ENCODE measurements at regions not wholly inside any gene's neighbourhood (a gene's known extent, or its start where the extent isn't known, plus 50 kb on each side); places are given as distances from the start of the nearest gene placed in this dataset.

DNA sequence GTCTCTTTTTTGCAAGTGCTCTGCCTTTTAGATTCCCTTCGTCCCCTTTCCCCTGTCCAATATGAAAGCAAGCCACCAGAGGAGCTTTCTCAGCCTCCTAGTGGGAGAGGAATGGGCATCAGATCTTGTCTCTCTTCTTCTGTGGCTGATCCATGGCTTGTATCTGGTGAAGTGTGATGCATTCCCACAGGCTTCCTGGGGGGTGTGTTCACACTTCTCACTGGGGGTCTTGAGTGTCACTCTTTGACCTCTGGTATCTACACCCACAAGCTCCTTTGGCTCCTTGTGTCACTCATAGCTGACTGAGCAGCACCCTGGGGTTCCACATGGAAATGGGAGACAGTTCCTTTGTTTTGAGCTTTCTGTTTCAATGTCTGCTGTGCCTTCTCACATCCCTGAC is 411.5 kb downstream of the GADD45G start:
- DNase-seq: no peak

DNA sequence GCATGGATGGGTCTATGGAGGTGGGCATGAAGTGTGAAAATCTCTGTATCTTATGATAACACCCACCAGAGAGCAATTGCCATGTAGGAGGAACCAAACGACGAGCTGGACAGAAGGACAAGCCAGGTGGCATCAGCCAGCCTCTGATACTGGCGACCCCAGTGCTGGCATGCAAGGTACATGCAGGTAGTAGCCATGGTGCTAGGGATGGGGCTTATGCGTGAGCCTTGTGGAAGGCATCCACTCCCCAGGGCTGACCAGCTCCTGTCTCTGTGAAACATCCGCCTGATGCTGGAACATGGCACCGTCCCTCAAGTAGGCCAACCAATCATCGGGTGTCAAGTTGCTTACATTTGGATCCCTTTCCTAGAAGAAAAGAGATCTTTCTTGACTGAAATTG is 412.9 kb downstream of the GADD45G start:
- no peak for DNase-seq

DNA sequence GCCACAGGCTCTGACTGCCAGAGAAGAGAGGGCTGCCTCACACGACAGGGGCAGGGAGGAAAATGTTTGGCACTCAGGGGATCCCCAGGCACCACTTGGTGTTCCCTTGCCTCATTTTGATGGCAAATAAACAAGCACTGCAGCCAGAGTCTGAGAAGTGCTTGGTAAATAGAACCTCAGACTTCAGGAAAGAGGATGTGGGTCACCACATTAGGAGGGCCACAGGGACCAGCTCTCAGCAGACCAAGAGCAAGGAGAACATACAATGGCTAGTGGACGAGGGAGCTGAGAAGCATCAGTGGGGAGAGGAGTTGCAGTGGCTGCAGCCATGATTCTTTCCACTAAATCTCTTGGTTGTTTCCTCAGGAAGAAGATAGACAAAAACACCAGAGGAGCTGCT is 413.9 kb downstream of the GADD45G start:
- no peak for DNase-seq

DNA sequence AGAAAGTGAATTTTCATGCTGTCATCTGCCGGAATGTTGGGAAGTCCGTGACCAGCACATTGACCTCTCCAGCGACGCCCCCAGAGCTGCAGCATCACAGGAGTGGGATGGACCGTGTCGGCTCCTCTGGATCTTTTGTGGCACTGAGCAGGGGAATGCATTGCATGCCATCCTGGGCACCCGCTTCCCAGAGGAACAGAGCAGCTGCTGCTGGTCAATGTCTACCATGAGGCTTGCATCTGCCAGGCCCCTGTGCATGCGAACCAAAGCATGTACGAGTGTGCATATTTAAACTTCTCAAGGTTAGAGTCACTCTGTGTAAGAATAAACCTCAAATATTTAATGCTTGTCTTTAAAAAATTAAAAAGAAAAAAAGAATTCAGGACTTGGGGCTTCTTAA is 414.8 kb downstream of the GADD45G start:
- no peak for DNase-seq

DNA sequence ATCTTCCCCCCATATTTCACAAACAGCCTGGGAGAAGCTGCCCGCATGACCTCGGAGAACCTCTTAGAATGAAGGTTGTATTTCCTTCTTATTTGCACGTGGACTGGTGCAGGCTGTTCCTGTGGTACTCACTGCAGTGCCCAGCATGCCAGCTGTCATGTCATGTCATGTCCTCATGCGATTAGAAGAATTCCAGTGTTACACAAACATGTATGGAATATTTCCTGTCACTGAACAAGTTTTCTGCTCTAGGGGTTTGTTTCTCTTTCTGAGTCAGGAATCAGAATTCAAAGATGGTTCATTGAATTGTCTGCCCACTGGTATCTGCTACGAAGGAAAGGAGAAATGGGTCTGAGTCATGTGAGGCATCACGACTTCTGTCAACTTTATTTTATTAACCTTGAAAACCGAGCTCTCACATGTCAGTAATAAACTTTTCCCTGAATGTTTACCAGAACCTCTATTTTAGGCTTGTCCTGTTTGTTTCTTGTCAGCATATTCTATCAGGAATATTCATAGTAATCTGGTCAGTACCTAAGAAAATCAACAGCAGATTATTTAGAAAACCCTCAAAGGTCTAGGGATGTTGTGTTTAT is 415.6 kb downstream of the GADD45G start:
- DNase-seq: no peak

DNA sequence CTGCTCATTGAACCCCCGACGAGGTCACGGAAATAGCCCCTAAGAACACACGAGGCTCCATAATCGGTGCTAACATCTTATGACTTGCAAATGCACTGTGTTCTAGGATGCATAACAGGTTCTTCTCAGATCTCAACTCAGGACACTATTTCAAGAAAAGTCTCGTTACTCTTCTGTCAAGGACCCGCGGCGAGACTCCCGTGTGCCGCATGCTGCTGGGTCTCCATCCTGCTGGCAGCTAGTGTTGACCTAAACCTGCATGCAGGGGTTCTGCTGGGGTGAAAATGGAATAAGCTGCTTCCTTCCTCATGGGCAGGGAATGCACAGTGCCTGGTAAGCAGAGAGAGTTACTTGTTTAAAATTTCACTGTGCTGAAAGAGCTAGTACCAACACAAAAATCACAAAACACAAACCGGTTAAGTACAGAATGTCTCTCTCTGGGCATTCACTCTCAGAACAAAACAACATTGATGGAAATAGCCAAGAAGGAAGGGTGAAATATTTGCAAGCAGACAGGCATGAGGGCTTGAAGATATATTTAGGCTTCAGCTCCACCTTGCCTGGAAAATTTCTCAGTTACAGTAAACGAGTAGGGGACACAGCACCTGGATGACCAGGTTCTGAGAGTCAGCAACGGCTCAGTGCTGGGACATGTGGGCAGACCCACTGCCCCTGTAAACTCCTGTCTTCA is 416.5 kb downstream of the GADD45G start:
- no peak for DNase-seq

DNA sequence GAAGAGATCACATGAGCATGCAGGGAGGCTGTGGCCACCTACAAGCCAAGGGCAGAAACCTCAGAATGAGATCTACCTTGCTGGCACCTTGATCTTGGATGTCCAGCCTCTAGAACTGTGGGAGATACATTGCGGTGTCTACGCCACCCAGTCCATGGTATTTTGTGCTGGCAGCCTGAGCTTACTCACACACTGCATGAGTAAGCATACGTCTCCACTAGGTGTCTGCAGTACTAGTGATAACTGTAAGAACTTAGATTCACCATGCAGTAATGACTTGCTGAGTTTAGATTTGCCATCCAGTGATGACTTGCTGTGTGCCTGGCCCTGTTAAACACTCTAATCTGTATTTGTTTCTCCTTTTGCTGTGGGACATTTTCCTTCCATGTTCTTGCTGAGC is 417.7 kb downstream of the GADD45G start:
- DNase-seq: no peak

DNA sequence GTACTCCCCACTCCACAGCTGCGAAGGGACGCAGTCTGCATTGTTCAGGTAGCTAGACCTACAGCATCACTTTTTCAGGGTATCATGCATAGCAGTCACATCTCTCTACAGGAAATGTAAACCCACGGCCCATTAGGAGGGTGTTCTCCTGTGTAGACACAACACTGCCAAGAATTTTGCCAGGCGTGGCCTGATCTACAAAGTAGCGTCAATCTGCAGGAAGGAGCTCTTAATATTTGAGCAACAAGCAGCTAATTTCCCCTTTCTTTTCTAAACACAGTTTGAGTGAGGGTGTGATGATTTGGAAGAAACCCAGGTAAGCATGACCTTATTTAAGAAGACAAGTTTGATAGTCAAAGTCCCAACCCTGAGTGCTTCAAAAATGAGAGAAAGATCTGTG is 419.0 kb downstream of the GADD45G start:
- no peak for DNase-seq

DNA sequence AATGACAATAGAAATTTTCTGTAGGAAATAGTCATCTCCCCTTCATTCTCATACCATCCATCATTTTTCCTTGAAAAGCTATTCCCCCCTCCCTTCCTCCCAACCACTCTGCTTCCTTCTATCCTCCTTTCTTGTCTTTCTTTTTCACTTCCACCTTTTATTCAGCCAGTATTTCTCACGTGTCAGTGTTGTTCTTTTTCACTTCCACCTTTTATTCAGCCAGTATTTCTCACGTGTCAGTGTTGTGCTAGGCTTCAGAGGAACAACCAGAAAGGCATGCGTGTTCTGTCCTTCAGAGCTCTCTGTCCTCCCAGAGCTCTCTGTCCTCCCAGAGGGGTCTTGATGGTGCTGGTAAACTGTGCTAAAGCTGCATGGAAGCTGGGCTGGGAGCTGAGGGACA is 419.6 kb downstream of the GADD45G start:
- no peak for DNase-seq

DNA sequence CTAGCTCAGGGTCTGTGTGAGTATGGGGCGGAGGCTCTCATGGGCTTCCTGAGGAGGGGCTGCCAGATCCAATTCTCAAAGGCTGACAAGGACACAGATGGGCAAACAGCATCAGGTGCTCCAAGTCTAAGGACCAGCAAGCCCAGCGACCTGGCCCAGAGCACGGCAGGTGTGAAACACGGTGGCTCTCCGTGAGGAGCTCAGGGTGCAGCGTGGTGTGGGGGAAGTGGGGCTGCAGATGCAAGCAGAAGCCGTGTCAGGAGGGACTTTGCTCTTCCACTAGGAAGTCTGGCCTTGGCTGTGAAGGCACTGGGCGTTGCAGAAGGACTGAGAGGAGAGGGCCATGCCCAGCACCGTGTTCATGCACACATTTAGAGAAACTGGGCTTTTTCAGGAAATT is 420.0 kb downstream of the GADD45G start:
- DNase-seq: no peak

DNA sequence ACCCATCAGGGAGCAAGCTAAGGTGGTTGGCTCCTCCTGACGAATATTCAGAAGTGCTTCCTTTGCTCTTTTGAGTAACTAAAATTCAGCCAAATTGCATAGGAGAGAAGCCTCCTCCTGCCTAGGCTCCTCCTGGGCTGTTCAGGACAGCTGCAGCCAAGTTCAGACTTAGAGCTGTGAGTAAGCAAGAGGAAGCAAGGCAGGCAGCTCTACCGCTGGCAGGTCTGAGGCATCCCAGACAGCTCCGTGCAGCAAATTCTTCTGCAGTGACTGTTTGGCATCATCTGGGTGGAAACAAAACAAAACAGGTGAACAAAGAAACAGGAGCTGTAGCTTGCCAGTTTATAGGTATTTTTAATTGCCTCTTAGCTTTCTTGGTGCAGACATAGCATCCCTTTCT is 421.0 kb downstream of the GADD45G start:
- DNase-seq: no peak

DNA sequence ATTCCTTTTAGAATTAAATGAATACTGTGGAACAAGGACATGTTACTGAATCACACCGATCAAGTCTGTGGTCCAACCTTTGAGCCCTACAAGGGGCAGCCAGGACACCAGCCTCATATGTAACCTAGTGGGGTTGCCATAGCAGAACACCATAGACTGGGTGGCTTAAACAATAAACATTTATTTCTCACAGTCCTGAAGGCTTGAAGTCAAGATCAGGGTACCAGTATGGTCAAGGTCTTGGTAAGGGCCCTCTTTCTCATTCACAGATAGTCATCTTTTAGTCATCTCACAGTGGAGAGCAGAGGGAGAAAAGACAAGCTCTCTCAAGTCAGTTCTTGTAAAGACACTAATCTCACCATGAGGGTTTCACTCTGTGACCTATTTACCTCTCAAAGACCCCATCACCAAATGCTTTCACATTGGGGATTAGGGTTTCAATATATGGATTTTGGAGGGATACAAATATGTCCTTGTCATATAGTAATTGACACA is 422.5 kb downstream of the GADD45G start:
- no peak for DNase-seq

DNA sequence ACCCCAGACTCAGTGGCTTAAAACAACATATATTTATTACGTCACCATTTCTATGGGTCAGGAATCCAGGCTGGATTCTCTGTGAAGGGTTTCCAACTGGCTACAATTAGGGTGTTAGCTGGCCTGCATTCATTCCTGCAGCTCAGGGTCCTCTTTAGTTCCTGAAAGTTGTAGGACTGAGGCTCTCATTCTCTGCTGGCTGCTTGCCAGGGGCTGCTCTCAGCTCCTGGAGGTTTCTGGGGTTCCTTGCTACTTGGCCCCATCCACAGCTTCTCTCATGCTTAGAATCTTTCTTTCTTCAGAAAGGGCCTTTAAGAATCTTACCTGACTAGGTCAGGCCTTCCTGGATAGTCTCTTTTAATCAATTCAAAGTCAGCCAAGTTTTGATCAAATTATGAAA is 424.6 kb downstream of the GADD45G start:
- DNase-seq: no peak

DNA sequence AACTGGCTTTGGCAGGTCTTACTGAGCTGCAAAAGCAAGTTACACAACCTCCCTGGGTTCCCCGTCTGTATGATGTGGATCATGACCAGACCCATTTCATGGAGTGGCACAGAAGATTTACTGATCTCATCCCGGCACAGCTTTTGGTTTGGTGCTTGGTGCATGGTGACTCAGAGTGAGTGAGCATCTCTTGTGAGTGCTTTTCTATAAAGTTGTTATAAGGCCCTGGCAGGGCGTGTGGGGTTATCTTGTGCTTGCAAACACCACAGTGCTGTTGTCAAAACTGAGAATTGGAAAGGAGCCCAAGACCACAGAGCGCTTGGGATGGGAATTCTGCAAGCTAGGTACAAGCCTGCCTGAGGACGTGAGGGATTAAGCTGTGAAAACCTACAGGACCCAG is 425.2 kb downstream of the GADD45G start:
- no peak for DNase-seq

DNA sequence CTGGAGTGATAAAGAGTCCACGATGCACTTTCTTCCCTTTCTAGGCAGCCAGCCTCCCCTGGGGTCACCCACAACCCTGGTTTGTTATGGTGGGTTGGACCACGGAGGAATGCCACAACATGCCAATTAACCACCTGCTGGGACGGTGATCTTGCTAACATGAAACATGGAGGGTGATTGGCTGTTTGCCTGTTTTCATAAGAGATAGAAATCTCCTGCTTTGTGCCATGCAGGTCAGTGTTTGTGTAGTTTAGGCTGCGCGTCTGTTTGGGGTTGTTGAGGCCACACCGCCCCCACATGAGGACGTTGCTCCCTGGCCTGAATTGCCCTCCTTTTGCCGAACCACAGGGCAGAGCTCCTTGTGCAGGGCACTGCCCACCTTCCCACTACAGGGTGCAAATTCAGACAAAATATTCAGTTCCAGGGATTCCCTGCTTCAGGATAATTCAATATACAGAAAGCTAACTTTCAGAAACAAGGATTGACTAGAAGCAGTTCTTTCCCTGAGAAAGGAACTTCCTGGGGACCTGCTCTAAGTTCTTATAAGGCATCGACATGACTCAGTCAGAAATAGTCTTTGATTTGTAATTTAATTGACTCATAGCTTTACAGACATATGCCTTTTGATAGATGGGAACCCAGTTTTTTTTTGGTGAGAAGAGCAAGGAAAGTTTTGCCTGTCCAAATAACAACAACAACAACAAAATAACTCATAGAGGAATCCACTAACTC is 427.6 kb downstream of the GADD45G start:
- no peak for DNase-seq

DNA sequence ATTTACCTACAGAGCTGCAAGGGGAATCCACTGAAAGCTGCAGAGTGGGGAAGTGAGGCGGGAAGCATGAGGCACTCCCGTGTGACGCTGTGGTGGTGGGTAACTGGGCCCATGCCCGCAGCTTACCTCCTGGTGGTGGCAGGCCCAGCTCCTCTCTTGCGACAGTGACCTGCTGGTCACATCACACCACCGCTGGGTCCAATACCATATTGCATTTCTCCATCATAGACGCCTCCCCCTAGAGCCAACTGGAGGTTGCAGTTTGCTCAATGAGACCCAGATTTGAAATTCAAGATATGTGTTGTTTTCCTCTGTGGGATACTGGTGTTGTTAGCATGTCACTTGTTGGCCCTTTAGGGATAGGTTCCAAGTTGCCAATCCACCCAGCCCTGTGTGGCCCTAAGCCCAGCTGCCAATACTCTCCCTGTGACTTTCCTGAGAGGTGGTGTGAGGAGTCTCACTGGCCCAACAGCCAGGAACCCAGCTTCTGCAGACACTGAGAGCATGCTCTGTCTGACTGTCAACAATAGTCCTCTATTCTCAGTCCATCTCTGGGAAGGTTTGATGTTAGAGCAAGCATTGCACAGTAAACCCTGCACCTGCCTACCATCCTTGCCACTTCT is 428.3 kb downstream of the GADD45G start:
- DNase-seq: no peak

DNA sequence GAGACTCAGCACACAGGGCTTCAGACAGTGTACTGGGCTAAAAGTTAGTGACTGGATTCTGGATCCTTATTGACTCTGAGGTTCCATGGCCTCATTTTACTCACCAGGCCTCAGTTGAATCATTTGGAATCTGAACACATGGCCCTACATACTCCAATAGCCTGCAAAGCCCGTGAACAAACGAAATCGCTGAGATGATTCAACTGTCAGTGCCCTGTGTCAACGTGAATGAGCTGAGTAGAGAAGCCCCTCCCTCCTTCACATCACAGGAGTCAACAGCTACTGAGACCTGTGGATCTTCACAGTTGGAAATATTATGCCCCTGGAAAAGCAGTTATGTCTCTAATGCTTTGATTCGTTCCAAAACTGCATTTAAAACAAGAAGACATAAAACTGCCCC is 429.3 kb downstream of the GADD45G start:
- DNase-seq: no peak

DNA sequence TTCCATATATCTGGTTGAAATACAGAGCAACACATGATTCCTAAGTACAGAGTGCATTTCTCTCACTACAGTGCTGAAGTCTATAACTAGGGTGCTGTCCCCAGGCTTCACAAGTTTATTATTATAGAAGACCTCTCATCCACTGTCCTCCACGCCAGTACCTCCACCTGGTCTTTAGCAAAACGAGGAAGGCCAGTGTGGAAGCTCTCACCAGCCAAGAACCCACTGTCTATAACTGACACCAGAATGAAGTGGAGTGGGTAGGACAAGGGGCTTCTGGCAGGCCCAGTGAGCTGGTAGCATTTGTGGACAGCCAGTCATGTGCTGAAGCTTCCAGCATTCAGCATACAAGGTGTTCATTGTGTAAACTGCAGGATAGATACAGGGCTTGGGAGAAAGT is 430.7 kb downstream of the GADD45G start:
- no peak for DNase-seq

DNA sequence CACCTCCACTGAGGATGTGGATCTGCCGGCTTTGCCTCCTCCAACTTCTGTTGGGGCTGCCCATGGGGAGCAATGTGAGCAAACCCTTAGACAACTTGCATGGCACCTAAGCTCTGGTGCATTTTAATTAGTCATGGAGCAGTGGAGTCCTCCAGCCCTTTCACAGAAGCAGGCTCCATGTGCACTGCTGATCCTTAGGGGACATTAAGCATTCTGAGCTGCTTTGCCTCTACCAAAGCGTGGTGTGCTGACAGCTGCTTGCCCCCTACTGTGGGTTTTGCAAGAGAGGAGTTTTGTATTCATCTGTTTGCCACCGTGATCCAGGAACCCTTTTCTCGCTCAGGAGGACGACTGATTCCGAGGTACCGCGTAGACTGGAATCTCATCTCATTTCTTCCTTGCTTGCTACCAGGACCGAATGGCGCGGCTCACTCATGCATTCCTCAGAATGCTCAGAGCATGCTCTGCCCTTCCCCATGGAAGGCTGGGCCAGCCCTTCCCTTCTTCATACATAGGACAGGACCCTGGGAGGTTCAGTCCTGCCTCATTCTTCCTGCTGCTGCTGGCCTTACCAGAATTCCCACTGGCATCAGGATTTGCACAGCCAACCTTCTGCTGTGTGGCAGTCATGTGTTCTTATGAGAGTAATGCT is 432.5 kb downstream of the GADD45G start:
- no peak for DNase-seq

DNA sequence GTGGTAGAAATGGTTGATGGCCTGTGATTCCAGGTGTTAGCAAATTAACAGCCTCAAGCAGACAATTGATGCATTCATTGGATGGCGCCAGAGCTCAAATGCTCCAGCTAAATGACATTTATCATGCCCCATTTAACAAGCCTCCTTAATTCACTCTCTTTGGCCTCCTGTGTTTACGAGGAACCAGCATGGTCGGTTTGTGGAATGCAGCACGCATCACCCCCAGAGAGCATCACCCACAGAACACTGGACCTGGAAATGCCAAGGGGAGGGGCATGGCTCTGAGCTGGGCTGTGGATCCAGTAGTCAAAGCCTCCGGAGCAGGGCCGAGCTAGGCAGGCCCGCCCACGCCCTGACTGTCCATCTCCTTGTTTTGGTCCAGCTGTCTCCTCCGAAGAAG is 434.0 kb downstream of the GADD45G start:
- DNase-seq: peak; percentile 87

DNA sequence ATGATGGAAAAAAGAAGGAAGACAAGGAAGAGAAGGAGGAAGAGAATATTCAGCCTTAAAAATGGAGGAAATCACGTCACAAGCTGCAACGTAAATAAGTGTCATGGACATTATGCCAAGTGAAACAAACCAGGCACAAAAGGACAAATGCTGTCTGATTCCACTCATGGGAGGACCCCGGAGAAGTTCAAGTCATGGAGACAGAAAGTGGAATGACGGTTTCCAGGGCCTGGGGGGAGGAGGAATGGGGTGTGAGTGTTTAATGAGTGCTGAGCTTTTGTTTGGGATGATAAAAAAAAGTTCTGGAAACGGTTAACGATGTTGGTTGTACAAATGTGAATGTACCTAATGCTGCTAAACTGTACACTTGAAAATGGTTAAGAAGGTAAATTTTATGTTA is 439.5 kb downstream of the GADD45G start:
- DNase-seq: peak; percentile 65

DNA sequence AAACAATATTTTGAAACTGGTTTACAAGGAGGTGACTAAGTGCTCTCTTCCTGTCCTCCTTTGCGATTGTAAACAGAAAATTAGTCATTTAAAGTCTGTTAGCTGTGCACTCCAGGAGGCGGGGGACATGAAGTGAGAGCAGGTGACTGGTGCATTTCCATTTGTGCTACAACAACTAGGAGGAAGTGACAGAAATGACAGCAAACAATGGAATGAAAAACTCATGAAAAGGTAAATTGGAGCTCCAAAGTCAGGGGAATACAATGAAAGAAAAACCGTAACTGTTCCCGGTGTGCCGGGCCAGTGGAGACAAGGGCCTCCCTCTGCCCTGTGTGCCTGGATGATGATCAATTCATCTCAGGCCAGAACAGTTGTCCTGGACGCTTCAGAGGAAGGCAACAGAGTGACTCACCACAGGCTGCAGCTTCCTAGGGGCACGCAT is 439.9 kb downstream of the GADD45G start:
- peak; percentile 74 for DNase-seq

DNA sequence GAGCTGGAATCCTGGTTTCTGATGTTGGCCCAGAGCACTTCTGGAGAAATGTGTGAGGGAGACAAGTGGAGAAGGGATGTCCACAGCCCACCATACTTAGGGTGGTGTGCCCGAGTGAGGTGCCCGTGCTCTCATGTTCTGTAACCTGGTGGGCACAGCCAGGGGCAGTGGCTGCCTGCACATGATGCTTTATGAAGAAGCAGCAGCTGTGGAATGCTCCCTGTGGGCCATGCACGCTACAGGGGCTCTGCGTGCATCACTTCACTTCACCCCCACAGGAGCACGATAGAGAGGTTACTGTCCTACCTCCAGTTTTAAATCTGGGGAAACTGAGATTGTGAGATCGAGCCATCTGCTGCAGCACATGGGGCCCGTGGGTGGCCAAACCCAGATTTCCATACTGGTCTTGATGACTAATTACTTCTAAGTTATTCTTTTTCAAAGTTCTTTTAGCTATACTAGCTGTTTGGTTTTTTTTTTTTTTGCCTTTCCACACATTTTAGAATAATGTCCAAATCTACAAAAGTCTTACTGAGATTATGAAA is 441.6 kb downstream of the GADD45G start:
- DNase-seq: no peak

Data from NCI-H1105 (cell line).